ENCODE measurements at regions not wholly inside any gene's neighbourhood (a gene's known extent, or its start where the extent isn't known, plus 50 kb on each side); places are given as distances from the start of the nearest gene placed in this dataset.

DNA sequence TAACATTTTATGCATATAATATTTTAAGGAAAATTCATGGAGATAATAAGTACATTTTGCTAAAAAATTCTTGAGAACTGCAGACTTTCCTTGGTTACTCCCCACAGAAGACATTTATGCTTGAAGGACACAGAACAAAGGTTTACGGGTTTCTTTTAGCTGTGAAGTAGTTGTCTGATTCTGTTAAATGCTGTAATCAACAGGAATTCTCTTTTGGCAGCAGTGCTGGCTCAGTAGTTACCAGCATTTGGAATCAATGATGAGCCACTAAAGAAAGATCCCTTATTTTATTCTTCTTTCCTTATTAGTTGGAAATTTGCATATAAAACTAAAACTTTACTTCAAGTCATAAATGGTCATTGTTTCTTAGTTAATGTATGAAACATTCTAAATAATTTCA is 199.3 kb upstream of the FAT4 start:
- no peaks in the 10 kb centered on the region for H3K36me3 ChIP-seq (ENCODE audit: control insufficient read depth in 4 of 4, insufficient read depth in 4 of 4, low read length in 4 of 4)

DNA sequence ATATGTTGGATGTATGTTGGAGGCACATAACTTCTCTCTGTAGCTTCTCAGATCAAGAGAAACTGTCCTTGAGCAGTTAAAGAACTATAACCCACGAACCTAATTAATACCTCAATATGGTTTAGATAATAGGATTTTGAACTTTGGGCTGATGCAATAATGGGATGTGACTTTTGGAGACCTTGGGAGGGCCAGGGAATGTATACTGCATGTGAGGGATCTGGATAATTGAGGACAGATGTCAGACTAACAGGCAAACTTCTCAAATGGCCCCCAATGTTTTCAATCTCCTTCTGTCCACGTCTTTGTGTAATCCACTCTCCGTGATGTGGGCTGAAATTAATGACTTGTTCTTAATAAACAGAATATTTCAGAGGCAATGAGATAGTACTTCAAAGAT is 202.2 kb upstream of the FAT4 start:
- H3K4me1 ChIP-seq (ENCODE audit: control insufficient read depth in 5 of 5, insufficient read depth in 5 of 5, low read length in 5 of 5) = no peaks in the 10 kb centered on the region
- H3K27me3 ChIP-seq (ENCODE audit: control insufficient read depth in 3 of 3, insufficient read depth in 3 of 3, low read length in 2 of 3) = no peaks in the 10 kb centered on the region
- H3K36me3 ChIP-seq (ENCODE audit: control insufficient read depth in 4 of 4, insufficient read depth in 4 of 4, low read length in 4 of 4) = no peaks in the 10 kb centered on the region
- TF ChIP-seq, protein P1, sequence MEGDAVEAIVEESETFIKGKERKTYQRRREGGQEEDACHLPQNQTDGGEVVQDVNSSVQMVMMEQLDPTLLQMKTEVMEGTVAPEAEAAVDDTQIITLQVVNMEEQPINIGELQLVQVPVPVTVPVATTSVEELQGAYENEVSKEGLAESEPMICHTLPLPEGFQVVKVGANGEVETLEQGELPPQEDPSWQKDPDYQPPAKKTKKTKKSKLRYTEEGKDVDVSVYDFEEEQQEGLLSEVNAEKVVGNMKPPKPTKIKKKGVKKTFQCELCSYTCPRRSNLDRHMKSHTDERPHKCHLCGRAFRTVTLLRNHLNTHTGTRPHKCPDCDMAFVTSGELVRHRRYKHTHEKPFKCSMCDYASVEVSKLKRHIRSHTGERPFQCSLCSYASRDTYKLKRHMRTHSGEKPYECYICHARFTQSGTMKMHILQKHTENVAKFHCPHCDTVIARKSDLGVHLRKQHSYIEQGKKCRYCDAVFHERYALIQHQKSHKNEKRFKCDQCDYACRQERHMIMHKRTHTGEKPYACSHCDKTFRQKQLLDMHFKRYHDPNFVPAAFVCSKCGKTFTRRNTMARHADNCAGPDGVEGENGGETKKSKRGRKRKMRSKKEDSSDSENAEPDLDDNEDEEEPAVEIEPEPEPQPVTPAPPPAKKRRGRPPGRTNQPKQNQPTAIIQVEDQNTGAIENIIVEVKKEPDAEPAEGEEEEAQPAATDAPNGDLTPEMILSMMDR (IDR thresholded peaks at IDR 0.05; ENCODE audit: control extremely low read depth, extremely low read depth) = no peak
- ATAC-seq (ENCODE audit: insufficient read depth, low FRiP score) (no peak), DNase-seq (no peak)
- H3K27ac ChIP-seq (ENCODE audit: low read depth in 1 of 2, low read length in 1 of 2) = no peak overlapping the region
- H3K9ac ChIP-seq (ENCODE audit: insufficient read depth in 1 of 2, low read length in 2 of 2) = no peak overlapping the region
- no peak overlapping the region for H3K4me3 ChIP-seq
- no peaks in the 10 kb centered on the region for H3K9me3 ChIP-seq (ENCODE audit: control insufficient read depth in 4 of 4, insufficient read depth in 3 of 4, low read length in 3 of 4)
- 91 to 92% methylated on average over 3 of the region's 3 CpGs for WGBS, 2 donors

More for the DNA sequence above, 199.3 kb upstream of the FAT4 start:
- Histone ChIP-seq H3K9me3 (ENCODE audit: control insufficient read depth in 4 of 4, insufficient read depth in 3 of 4, low read length in 3 of 4) (no peaks in the 10 kb centered on the region), H3K4me1 (ENCODE audit: control insufficient read depth in 5 of 5, insufficient read depth in 5 of 5, low read length in 5 of 5) (no peaks in the 10 kb centered on the region), H3K9ac (ENCODE audit: insufficient read depth in 1 of 2, low read length in 2 of 2) (no peak overlapping the region), H3K4me3 (no peak overlapping the region), H3K27me3 (ENCODE audit: control insufficient read depth in 3 of 3, insufficient read depth in 3 of 3, low read length in 2 of 3) (no peaks in the 10 kb centered on the region), H3K27ac (ENCODE audit: low read depth in 1 of 2, low read length in 1 of 2) (no peak overlapping the region)
- TF ChIP-seq, protein P1 (IDR thresholded peaks at IDR 0.05; ENCODE audit: control extremely low read depth, extremely low read depth) = no peak
- no peak for ATAC-seq (ENCODE audit: insufficient read depth, low FRiP score)
- 77 to 79% methylated on average over 1 of the region's 1 CpG for WGBS, 2 donors
- DNase-seq = peak in 1 of 3 donors; percentile 41

DNA sequence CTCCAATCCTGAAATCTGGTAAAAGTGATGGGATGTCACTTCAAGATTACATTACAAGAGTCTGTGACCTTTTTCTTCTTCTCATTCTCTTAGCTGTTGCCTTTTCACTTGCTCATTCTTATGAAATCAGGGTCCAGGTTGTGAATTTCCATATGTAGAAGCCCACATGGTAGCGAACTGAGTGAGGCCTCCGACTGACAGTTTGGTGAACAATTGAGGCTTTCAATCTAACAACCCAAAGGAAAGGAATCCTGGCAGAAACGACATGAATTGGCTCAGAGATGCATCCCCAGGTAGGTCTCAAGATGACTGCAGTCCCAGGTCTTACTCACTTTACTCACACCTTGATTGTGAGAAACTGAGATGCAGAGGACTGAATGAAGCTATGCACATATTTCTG is 203.4 kb upstream of the FAT4 start:
- DNase-seq = no peak
- no peaks in the 10 kb centered on the region for H3K4me1 ChIP-seq (ENCODE audit: control insufficient read depth in 5 of 5, insufficient read depth in 5 of 5, low read length in 5 of 5)
- TF ChIP-seq, protein P1 (IDR thresholded peaks at IDR 0.05; ENCODE audit: control extremely low read depth, extremely low read depth) = no peak
- WGBS, 2 donors = 68 to 74% methylated on average over 3 of the region's 3 CpGs
- no peaks in the 10 kb centered on the region for H3K36me3 ChIP-seq (ENCODE audit: control insufficient read depth in 4 of 4, insufficient read depth in 4 of 4, low read length in 4 of 4)
- no peak overlapping the region for H3K4me3 ChIP-seq
- ATAC-seq (ENCODE audit: insufficient read depth, low FRiP score) = no peak
- H3K27me3 ChIP-seq (ENCODE audit: control insufficient read depth in 3 of 3, insufficient read depth in 3 of 3, low read length in 2 of 3) = no peaks in the 10 kb centered on the region
- no peak overlapping the region for H3K27ac ChIP-seq (ENCODE audit: low read depth in 1 of 2, low read length in 1 of 2)
- no peak overlapping the region for H3K9ac ChIP-seq (ENCODE audit: insufficient read depth in 1 of 2, low read length in 2 of 2)
- H3K9me3 ChIP-seq (ENCODE audit: control insufficient read depth in 4 of 4, insufficient read depth in 3 of 4, low read length in 3 of 4) = no peaks in the 10 kb centered on the region

DNA sequence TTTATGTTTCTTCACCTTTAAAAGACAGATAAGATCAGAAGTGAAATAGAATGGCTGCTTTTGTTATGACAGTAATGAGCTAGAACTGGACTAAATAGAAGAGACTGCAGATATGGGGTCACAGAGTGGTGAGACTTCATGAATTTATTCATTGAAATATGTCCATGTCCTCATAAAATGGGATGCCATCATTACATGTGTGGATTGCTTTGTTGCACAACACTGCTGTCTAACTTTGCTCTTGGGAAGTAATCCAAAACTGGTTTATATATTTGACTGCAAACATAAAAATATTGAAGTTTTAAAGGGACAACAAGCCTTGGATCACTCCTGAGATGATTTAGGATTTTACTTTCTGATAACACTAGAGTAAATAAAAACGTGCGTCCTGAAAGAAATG is 209.2 kb upstream of the FAT4 start:
- WGBS, 2 donors = 83 to 84% methylated on average over 2 of the region's 2 CpGs
- H3K27me3 ChIP-seq (ENCODE audit: control insufficient read depth in 3 of 3, insufficient read depth in 3 of 3, low read length in 2 of 3) = no peaks in the 10 kb centered on the region
- H3K9me3 ChIP-seq (ENCODE audit: control insufficient read depth in 4 of 4, insufficient read depth in 3 of 4, low read length in 3 of 4) = no peaks in the 10 kb centered on the region
- H3K27ac ChIP-seq (ENCODE audit: low read depth in 1 of 2, low read length in 1 of 2) = no peak overlapping the region
- no peak for ATAC-seq (ENCODE audit: insufficient read depth, low FRiP score)
- H3K4me3 ChIP-seq = no peak overlapping the region
- TF ChIP-seq, protein P1 (IDR thresholded peaks at IDR 0.05; ENCODE audit: control extremely low read depth, extremely low read depth) = no peak
- DNase-seq = peak in 1 of 3 donors; percentile 63
- H3K4me1 ChIP-seq (ENCODE audit: control insufficient read depth in 5 of 5, insufficient read depth in 5 of 5, low read length in 5 of 5) = no peaks in the 10 kb centered on the region
- H3K36me3 ChIP-seq (ENCODE audit: control insufficient read depth in 4 of 4, insufficient read depth in 4 of 4, low read length in 4 of 4) = no peaks in the 10 kb centered on the region
- no peak overlapping the region for H3K9ac ChIP-seq (ENCODE audit: insufficient read depth in 1 of 2, low read length in 2 of 2)

All from lung (tissue), 11 donors.